ENCODE measurements at regions not wholly inside any gene's neighbourhood (a gene's known extent, or its start where the extent isn't known, plus 50 kb on each side); places are given as distances from the start of the nearest gene placed in this dataset.

DNA sequence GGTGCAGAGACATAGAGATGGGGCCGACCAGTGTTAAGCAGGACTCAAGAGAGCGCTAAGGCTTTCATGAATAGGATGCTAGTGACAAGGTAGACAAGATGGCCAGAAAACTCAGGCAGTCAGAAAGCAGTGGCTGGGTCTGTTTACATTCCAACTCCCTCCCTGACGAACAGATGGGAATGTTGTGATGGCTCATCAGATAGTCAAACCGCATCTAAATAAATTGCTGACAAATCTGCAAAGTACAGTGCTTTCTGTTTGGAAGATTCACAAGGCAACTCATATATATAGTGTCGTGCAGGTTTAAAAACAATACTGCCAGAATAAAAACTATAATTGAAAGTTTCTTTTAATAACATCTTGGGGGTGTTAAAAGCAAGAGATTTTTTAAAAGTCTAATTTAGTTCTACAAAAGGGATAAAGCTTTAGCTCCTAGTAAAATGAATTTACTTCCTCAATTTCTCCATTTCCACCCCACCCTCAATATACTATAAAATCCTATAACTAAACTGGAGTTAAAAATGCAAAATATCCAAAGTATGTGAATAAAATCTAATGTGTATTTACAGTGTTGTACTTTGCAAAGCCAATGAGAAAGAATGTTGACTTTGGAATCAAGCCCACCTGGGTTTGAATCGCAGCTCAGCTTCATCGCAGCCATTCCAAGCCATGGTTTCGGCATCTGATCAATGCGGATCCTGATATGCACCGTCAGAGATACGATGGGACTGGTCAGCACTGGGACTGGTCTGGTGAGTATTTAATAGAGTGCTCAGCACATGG lies 247.3 kb upstream of the PDE10A start:
- no peak for TF ChIP-seq ZSCAN30 (tag by site-specific recombination; IDR thresholded peaks at IDR 0.05)
- TF ChIP-seq, protein P1, sequence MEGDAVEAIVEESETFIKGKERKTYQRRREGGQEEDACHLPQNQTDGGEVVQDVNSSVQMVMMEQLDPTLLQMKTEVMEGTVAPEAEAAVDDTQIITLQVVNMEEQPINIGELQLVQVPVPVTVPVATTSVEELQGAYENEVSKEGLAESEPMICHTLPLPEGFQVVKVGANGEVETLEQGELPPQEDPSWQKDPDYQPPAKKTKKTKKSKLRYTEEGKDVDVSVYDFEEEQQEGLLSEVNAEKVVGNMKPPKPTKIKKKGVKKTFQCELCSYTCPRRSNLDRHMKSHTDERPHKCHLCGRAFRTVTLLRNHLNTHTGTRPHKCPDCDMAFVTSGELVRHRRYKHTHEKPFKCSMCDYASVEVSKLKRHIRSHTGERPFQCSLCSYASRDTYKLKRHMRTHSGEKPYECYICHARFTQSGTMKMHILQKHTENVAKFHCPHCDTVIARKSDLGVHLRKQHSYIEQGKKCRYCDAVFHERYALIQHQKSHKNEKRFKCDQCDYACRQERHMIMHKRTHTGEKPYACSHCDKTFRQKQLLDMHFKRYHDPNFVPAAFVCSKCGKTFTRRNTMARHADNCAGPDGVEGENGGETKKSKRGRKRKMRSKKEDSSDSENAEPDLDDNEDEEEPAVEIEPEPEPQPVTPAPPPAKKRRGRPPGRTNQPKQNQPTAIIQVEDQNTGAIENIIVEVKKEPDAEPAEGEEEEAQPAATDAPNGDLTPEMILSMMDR (tag by site-specific recombination; IDR thresholded peaks at IDR 0.05): no peak
- no peak for TF ChIP-seq ZNF114 (tag by site-specific recombination; IDR thresholded peaks at IDR 0.05)
- no peak for TF ChIP-seq ZIC2 (tag by site-specific recombination; IDR thresholded peaks at IDR 0.05)
- no peak for TF ChIP-seq HOXD13 (CRISPR knock-in tag; IDR thresholded peaks at IDR 0.05; ENCODE audit: borderline replicate concordance)
- no peak for TF ChIP-seq ZNF324 (tag by site-specific recombination; IDR thresholded peaks at IDR 0.05)
- TF ChIP-seq ZNF416 (tag by site-specific recombination; IDR thresholded peaks at IDR 0.05): no peak
- TF ChIP-seq, protein P2, sequence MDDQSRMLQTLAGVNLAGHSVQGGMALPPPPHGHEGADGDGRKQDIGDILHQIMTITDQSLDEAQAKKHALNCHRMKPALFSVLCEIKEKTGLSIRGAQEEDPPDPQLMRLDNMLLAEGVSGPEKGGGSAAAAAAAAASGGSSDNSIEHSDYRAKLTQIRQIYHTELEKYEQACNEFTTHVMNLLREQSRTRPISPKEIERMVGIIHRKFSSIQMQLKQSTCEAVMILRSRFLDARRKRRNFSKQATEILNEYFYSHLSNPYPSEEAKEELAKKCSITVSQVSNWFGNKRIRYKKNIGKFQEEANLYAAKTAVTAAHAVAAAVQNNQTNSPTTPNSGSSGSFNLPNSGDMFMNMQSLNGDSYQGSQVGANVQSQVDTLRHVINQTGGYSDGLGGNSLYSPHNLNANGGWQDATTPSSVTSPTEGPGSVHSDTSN (CRISPR knock-in tag; IDR thresholded peaks at IDR 0.05): no peak
- TF ChIP-seq, protein P3, sequence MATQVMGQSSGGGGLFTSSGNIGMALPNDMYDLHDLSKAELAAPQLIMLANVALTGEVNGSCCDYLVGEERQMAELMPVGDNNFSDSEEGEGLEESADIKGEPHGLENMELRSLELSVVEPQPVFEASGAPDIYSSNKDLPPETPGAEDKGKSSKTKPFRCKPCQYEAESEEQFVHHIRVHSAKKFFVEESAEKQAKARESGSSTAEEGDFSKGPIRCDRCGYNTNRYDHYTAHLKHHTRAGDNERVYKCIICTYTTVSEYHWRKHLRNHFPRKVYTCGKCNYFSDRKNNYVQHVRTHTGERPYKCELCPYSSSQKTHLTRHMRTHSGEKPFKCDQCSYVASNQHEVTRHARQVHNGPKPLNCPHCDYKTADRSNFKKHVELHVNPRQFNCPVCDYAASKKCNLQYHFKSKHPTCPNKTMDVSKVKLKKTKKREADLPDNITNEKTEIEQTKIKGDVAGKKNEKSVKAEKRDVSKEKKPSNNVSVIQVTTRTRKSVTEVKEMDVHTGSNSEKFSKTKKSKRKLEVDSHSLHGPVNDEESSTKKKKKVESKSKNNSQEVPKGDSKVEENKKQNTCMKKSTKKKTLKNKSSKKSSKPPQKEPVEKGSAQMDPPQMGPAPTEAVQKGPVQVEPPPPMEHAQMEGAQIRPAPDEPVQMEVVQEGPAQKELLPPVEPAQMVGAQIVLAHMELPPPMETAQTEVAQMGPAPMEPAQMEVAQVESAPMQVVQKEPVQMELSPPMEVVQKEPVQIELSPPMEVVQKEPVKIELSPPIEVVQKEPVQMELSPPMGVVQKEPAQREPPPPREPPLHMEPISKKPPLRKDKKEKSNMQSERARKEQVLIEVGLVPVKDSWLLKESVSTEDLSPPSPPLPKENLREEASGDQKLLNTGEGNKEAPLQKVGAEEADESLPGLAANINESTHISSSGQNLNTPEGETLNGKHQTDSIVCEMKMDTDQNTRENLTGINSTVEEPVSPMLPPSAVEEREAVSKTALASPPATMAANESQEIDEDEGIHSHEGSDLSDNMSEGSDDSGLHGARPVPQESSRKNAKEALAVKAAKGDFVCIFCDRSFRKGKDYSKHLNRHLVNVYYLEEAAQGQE (tag by site-specific recombination; IDR thresholded peaks at IDR 0.05): no peak

Measured in HEK293 (cell line).